Hematopoietic multipotent progenitor cell treated with erythropoietin and hydrocortisone succinate and interleukin-3 and kit ligand, for 4 days (in vitro differentiated cells): ENCODE measurements at regions not wholly inside any gene's neighbourhood (a gene's known extent, or its start where the extent isn't known, plus 50 kb on each side); places are given as distances from the start of the nearest gene placed in this dataset.

Experiments
- DNase-seq: peaks from one replicate; pipeline ENCODE4 v3.0.0-alpha.2; 2015

DNA sequence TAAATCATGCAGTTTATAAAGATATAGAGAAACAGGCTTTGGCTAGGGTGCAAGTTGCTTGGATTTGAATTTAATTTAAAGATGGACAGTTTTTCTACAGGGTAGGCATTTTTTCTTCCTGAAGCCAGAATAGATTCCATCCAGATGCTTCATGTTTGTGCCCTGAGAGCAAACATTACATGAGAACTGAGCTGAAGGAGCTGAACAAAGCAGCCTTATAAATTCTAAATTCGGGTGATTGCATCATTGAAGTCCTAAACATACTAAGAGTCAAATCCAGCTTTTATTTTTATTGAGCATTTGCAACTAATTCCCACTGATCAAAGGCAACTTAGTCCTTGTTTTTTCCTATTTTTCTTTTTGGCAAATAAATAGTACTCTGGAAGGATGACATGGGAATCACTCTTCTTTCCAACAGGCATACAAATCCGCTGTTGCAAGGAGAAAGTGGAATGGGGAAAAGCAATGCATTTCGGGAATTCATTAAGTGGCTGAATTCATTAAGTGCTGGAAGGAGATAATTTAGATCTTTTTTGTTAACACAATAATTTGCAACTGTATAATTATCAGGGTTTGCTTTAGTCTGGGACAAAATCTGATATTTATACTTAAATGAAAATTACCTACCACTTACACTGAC lies 828.0 kb downstream of the SLC4A3 start:
- DNase-seq, result no peak

DNA sequence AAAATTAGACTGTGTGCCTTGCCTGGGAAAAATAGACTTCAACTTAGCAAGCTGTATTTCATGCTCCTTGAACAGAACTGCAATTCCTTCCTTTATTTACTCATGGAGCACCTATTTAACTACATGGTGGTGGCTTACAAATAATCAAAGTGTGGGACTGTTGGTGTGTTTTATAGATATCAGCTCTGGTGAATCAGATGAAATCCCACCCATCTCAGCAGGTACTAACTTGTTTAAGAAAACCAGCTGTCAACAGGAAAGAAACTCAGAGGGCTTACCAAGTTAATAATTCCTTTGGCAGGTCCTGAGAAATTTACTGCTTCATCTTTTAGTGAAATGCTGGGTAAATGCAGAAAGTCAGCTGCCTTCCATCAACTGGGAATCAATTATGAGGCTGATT lies 830.6 kb downstream of the SLC4A3 start:
- DNase-seq, result no peak

DNA sequence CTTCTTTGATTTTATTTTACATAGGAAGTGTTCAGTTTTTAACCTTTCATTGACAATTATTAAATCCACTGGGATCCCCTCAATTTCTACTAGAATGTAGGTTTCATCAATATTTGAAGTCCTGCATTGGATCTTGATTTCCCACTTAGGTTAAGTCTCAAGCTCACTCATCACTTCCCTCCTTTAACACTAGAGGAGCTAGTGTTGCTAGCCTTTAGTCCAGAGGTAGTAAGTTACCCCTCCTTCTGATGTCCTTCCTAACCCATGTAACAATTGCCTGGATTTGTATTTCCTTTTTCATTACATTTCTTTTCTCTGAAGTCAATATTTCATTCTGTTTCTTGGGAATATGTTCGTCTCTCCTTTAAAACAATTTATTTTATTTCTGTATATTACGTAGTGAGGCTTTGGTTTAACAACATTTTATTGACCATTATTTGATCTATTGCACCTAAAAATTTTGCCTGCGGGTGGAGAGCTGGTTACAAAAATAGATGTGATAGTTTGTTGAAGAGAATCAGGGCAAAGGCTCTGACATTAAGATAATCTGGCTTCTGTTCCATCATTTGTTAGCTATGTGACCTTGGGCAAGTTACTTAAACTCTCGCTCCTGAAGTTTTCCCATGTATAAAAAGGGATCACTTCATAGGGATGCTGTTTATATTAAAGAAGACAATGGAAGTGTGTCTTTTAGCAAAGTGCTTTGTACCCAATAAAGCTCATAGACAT lies 833.0 kb downstream of the SLC4A3 start:
- no peak for DNase-seq

DNA sequence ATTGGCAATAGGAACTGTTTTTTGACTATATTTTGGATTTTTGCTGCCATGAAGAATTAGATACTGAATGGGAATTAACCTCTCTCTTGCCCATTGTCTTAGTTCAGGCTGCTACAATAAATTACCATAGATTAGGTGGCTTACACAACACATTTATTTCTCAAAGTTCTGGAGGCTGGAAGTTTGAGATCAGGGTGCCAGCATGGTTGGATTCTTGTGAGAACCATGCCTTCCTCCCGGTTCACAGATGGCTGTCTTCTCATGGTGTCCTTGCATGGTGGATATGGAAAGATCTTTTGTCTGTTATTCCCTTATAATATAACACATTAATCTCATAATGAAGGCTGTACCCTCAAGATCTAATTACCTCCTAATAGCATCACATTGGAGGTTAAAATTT lies 836.4 kb downstream of the SLC4A3 start:
- no peak for DNase-seq

DNA sequence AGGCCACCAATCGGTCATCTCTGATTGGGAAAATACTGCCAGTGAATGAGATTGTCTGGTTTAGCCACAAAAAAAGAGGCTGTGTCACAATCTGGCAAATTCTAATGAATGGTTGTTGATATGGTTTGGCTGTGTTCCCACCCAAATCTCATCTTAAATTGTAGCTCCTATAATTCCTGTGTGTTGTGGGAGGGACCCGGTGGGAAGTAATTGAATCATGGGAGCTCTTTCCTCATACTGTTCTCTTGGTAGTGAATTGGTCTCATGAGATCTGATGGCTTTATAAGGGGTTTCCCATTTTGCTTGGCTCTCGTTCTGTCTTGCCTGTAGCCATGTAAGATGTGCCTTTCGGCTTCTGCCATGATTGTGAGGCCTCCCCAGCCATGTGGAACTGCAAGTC lies 838.3 kb downstream of the SLC4A3 start:
- DNase-seq, result no peak

DNA sequence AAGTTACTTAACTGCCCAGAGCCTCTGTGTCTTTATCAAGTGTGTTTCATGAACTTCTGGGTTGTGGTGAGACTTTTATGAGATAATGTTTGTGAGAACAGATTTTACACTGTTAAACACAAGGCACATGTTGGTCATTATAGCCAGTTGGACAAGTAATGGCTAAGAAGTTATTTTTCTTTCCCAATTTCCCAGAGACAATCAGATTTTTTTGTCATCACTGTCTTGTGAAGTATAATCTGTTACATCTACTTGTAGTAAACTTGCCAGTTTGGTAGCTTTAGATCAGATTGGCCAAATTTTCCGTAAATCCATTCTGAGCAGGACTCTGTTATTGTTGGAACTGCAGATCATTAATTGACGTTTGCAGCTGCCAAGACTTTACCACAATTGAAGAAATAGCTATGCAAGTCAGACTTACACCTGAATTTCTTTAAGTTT lies 838.8 kb downstream of the SLC4A3 start:
- no peak for DNase-seq

DNA sequence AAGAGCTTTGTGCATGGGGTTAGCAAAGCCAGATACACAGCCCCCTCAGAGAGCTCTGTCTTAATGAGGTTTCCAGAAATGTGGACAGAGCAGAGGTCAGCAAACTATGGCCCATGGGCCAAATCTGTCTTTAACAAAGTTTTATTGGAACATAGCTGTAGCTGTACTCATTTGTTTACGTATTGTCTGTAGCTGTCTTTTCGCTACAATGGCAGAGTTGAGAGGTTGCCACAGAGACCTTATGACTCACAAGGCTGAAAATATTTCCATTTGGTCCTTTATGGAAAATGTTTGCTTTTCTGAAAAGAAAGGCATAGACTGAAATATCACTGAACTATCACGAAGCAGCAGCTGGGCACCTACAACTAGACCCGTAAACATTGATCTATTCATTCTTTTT lies 841.8 kb downstream of the SLC4A3 start:
- DNase-seq, result no peak

DNA sequence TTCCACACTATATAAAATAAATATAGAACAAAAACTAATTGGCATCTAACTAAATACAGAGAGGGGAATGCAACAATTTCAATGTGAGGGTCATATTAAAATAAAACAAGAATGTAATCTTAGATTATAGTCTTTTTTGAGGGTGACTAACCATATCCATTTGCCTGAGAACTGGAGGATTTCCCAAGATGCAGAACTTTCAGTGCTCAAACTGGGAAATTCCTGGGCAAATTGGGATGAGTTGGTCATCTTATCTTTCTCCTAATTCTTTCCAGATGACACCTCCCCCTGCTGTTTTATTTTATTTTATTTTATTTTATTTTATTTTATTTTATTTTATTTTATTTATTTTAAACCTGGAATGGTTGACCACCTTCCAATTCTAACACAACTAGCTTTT lies 846.2 kb downstream of the SLC4A3 start:
- DNase-seq, result no peak

DNA sequence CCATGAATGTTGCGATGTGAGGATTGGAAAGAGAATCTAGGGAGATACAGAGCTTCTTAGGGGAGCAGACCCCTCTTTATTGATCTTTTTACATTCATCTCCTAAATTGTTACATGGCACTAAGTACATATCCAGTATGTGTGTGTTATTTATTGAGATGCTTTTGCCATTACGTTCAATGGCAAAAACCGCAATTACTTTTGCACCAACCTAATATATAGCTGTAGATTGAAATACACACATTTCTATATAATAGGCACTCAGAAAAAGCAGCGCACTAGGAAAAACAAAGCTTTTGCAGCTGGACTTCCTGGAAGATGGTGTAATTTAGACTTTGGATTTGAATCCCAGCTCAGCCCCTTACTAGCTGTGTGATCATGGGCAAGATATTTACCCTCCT lies 849.4 kb downstream of the SLC4A3 start:
- DNase-seq, result no peak

DNA sequence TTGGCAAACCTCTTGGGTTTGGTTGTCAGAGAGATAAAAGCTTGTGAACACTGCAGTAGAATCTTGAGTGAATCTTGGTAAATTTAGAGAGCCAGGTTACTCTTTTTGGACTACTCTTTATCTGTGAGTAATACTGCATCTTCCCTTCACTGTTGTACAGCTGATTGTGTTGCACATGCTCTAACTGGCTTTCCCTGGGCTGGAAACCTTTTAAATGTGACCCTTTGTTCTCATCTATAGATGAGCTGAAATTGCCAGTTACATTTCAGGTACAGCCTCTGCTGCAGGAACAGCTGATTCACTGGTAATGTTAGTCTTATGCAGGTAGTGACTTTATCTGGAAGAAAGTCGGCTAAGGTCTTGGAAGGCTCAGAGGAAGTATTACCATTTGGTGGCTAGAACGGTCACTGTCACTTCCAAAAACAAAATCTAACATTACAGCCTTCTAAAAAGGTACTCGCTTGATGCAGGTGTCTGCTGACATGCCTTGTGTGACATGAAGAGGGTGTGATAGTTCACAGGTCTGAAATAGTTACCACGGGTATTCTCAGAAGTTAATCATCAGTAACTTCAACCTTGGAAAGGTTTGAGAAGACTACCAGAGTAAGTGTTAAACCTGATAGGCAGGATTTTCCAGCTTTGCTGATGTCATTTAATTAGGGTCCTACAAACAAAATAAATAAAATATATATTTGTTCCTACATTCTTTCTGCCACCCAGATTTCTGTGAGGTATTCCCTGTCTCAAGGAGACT lies 851.1 kb downstream of the SLC4A3 start:
- no peak for DNase-seq

DNA sequence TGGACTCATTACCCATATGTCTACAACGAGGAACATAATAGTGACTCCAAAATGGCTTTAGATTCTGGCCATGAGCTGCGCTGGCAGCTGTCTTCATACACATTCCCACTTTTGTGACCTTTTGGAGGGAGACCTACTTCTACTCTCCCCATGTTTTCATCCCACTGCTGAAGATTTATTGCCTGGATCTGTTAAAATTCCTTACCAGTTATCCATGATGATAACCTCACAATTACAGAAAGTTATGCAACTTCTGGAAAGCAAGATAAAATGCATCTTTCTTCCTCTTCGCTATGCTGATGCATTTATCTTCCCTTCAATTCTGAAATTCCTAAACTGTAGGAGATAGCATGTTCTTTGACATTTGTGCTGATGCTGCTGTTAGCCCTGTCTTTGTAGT lies 855.3 kb downstream of the SLC4A3 start:
- DNase-seq, result no peak

DNA sequence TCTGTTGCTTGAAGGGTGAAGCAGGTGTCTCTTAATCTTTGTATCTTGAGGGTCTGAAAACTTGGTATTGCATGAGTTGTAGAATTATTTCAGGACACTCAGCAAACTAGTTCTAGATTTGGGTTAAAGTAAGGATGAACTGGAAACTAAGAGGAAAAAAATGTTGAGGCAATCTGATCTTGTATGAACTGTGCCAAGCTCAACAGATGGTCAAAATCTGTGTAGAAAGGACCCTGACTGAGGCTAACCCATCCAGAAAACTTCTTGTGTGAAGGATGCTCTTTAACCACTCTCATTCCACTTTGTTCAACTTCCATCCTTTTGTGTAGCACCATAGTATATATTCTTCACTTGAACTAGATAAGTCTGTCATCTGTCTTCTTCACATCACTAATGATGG lies 861.7 kb downstream of the SLC4A3 start:
- DNase-seq, result no peak

DNA sequence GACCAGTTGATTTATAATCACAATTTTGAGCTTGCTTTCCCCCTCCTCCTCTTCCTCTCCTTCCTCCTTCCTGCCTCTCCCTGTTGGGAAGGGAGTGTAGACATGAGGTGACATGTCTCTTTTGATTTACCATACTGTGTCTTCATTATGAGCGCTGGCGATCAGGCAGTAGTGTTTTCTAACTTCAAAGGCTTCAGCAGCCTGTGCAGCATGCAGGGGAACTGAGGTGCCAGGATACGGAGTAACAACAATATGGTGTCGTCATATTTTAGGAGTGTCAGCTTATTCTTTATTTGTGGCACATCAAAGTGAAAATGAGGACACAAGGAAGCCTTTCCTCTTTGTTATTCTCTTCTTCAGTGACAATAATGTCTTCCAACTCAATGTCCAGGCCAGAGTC lies 864.2 kb downstream of the SLC4A3 start:
- DNase-seq, result no peak

DNA sequence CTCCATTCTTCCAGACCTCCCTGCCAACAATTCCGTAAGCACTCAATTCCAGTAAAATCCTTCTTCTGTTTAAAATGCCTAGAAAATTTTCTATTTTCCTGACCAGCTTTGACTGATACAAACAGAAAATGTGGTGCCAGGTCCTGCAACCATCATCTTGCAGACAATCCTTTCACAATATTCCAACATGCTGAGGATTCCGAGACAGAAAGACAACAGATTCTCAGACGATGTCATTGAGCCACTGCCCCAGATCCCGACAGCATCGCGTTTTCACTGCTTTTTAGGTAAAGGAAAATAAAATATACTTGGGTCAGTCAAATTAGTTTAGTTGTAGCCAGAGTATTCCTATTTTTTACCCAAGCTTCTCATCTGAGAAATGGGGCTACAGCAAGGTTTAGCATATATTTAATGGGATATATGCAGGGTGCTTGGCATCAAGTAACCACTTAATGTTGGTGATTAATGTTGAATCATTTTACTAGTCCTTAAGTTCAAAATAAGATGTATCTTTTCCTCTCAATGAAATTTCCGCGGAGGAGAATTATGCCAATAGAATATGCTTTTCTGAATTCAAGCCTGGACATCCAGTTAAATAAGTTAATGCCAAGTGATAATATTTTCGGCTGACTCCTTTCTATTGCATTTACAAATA lies 866.6 kb downstream of the SLC4A3 start:
- DNase-seq, result no peak

DNA sequence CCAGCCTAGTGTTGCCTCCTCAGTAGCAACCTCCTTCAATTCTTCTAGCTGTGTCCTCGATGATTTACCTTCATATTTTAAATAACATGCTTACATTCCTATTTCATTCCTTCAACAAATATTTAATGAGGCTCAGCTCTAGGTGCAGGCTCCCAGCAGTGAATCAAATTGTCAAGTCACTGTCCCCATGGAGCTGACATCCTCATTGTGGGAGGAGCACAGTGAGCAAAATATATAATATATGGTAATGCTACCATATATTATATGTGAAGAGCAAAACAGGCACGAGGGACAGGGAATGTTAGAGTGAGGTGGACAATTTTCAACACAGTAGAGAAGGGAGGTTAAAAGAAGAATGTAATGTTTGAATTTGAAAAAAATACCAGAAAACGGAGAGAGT lies 869.1 kb downstream of the SLC4A3 start:
- DNase-seq, result no peak

DNA sequence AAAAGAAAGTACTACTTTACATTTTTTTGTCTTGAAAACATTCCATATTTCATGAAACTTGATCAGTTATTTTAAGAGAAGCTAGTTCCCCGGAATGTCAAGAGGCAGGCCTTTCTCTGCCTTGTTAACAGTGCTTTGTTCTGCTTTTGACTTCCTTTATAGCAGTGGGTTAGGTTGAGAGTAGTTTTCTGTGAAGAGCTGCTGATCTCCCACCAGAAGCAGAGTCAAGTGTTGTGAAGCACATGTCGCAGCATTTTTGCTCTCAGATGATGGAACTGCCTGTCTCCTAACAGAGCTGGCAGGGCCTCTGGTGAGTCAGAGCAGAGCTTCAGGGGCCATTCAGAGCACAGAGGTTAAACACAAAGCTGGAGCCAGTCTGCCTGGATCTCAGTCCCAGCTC lies 871.8 kb downstream of the SLC4A3 start:
- DNase-seq, result no peak

DNA sequence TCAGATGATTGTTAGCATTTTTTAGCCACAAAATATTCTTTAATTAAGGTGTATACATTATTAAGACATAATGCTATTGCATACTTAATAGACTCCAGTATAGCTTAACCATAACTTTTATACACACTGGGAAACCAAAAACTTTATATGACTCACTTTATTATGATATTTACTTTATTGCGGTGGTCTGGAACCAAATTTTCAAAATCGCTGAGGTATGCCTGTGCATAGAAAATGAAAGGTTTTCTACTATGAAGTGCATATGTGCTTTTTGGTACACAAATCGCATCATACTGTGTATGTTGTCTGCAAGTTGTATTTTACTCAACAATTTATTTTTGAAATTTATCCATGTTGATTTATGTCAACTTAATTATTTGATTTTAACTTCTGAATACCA lies 875.1 kb downstream of the SLC4A3 start:
- DNase-seq, result no peak

DNA sequence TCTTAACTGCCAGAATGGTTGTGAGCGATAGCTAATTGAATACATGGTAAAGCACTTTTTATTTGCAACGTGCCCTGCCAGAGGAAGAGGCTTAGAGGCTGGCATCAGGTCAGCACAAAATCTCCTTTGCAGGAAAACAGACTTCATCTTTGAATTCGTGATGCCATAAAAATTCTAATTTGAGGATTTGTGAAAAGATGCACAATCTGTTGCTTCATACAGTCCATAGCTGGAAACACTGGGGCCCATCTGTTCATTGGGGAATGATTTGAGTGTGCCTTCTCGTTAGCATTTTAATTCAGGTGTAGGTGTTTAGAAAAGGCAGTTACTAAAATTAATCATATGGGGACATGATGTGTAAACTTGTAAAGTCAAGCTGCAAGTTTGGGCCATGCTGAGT lies 876.0 kb downstream of the SLC4A3 start:
- DNase-seq, result no peak

DNA sequence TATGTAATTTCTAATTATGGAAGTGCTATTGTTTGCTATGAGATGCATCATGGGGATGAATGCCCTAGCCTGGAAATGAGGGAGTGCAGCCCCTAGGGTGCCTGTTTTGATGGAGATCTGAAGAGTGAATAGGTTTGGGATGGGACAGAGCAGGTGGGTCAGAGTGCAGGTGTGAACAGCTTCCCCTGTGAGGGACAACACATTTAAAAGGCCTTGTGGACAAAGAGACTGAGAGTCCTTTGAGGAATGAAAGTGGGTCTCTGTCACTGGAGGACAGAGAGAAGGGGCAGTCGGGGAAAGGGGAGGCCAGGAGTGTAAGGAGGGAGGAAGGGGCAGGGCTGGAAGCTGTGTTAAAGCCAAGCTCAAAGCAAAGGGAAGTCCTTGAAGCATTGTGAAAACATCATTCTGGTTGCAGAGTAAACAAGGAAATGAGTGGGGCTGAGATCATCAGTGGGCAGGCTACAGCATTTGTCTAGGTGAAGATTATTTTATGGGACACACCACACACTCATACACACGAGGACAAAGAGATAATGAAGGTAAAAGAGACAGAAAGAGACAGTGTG lies 877.6 kb downstream of the SLC4A3 start:
- DNase-seq, result no peak

DNA sequence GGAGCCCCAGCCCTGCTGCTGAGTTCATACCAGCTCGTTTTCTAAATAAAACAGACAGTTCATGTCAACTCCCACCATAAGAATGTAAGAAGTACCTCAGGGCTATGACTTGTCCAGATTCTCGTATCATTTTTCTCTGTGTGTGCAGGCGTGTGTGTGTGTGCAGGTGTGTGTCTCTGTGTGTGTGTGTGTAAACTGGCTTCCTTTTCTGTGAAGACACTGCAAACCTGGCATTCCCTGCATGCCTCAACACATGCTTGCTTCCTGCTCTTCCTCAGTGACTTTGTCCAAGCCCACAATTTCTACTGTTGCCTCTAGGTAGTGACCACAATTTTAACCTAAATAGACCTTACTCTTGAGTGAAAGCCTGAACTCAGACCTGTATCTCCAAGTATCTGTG lies 879.0 kb downstream of the SLC4A3 start:
- no peak for DNase-seq

DNA sequence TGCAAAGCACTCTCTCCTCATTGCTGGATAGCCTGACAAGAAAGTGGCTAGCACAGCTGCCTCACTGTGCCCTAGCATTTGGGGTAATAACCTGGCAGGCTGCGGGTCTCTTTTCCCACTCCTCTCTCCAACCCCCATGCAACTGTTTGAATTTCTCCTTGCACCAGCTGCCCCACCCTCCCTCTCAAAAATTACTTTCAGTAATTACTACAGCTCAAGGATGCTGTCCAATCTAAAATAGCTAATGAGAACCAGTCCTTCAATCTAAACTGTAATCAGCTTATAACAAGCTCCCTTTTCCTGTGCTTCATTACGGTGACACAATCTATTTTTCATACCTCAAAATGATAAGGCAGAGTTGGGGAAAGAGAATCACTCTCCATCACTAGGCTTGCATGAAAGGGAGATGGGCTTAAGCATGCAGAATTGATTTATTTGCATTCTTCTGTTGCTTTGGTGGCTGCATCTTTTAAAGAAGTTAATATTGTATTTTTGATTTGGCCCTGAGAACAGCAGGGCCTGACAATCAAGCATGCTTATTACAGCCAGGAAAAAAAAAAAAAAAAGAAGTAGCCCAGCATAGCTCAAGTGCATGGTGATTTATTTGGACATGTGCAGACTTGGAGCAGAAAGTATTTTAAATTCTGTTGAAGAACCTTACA lies 881.8 kb downstream of the SLC4A3 start:
- no peak for DNase-seq

DNA sequence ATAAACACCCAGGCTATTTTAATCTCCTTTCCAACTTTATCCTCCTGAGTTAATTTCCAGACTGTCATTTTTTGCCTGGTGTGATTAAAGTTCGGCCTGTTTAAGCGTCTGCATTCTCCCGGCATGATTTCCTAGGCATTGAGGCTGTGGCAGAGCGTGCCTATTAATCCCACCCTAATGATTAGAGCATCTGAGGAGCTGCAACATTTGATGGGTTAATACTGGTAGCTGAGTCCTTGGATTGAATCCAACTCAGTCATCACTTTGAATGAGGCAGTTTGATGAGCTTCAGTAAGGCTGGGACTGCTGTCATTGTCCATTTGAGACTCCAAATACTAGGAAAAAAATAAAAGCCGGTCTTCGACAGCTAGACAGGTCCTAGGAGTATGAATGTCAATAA lies 882.5 kb downstream of the SLC4A3 start:
- DNase-seq, result no peak

DNA sequence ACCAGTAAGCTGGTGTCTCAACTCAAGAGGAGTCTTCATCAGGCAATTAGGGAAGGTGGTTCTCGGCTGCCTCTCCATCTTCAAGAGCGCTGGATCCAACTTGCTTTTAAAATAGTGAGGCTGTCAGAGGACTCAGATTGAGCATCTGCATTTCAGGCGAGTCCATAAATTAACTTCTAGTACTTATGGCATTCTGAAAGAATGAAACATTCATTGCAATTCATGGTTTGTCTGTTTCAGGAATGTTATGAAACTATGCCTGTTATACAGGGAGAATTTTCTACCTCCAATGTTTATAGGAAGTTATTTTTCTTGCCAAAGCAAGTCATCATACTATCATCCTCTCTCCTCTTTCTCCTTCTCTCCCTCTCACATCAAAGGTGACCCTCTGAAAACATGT lies 883.2 kb downstream of the SLC4A3 start:
- DNase-seq, result no peak
